ENCODE measurements at regions not wholly inside any gene's neighbourhood (a gene's known extent, or its start where the extent isn't known, plus 50 kb on each side); places are given as distances from the start of the nearest gene placed in this dataset.
"Not testable (repeated sequence)": the region's sequence is repeated elsewhere in the genome, so short reads cannot be mapped to it uniquely, and the experiment has no call there.

- DNase-seq (ENCODE audit: low read depth in 3 of 3, low spot score in 1 of 3) = no peak
These were observed 194.2 kb upstream of the HDAC4 start for GRCh38 chr2:239594772-239595608.

DNA sequence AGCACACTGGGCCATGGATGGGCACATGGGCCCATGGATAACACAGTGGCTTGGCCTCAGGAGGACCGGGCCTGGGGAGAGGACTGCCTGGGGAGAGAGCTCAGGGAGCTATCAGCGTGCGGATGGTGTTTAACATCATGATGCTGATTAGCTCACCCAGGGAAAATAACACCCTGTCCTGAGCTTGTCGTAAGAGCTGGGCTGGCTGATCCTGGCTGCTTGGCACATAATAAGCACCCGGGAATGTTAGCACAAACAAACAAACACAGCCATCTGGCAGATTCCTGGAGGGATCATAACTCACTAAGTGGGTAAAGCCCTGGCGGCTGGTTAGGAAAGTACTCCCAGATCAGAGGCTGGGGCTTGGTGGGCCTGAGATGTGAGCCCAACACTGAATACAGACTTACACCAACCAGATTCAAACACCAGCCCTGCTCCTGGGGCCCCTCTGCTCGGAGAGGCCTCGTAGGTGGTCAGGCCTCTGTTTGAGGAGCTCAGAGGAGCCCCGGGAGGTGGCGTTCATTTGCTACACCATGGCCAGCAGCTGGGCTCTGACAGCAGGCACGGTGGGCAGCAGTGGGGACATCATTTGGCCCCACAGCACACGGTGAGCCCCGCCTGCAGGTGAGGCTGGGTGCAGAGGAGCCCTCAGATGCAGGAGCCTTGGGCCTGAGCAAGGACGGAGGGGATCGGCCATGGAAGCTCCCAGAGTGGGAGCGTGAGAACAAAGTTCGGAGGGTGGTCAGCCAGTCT, 193.4 kb upstream of the HDAC4 start:
- DNase-seq (ENCODE audit: low read depth in 3 of 3, low spot score in 1 of 3) = no peak

GRCh38 chr2:239593455-239593854, 192.6 kb upstream of the HDAC4 start:
- no peak for DNase-seq (ENCODE audit: low read depth in 3 of 3, low spot score in 1 of 3)

DNA sequence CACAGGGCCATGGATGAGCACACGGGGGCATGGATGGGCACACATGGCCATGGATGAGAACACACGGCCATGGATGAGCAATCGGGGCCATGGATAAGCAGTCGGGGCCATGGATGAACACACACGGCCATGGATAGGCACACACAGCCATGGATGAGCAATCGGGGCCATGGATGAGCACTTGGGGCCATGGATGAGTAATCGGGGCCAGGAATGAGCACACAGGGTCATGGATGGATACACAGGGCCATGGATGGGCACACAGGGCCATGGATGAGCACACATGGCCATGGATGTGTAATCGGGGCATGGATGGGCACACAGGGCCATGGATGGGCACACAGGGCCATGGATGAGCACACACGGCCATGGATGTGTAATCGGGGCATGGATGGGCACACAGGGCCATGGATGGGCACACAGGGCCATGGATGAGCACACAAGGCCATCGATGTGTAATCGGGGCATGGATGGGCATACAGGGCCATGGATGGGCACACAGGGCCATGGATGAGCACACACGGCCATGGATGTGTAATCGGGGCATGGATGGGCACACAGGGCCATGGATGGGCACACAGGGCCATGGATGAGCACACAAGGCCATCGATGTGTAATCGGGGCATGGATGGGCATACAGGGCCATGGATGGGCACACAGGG, 191.9 kb upstream of the HDAC4 start:
- not testable (repeated sequence) for DNase-seq (ENCODE audit: low read depth in 3 of 3, low spot score in 1 of 3)

- no peak for DNase-seq (ENCODE audit: low read depth in 3 of 3, low spot score in 1 of 3)
These were observed 190.4 kb upstream of the HDAC4 start for GRCh38 chr2:239590995-239591915.

DNA sequence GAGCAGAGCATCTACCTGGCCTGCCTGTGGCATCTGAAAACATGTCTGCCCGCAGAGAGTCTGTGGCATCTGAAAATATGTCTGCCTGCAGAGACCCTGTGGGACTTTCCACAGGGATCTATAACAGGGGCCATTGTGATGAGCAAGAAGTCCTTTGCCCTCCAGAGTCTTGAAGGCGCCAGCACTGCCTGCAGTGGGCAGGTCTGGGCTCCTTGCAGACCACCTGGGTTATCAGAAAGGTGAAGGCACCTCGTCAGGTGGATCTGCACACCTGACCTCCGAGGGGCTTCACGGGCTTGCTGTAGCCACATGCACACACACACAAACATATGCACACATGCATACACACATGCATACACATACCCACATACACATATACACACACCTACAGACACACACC, 189.5 kb upstream of the HDAC4 start:
- no peak for DNase-seq (ENCODE audit: low read depth in 3 of 3, low spot score in 1 of 3)

- DNase-seq (ENCODE audit: low read depth in 3 of 3, low spot score in 1 of 3) = no peak
These were observed 189.0 kb upstream of the HDAC4 start for GRCh38 chr2:239589833-239590232.

- DNase-seq (ENCODE audit: low read depth in 3 of 3, low spot score in 1 of 3) = no peak
These were observed 188.5 kb upstream of the HDAC4 start for GRCh38 chr2:239589270-239589825.

DNA sequence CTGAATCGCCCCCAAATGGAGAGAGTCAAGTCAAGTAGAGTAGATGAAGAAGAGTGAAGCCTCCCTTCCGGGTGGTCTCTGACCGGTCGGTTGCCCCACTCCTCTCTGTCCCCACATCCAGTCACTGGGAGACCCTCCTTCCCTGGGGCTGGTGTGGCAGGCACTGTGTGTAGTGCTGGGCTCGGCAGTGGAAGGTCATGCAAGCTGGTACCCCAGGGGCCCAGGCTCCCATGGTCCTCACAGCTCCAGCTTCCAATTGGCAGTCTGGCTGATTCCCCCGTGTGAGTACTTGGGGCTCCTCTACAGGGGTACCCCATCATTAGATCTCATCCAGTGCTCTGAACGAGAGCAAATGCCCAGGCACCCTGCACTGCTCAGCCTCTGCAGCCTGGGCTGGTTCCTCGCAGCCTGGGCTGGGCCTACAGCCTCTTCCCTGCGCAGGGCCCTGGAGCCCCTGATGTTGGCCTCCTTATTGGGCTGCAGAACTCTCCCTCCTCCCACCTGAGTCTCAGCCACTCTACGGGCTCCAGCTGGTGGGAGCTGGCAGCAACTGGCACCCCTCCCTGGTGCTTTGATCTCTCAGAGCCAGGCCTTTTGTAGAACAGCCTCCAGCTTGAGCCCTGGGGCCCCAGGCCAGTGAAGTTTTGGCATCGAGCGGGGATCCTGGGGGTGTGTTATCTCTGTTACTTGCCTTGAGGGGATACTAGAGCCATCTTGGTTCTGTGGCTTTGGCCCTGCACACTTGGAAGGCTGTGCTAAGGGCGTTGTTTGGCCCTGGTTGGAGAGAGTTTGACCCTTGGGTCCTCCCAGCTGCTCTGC, 187.8 kb upstream of the HDAC4 start:
- DNase-seq (ENCODE audit: low read depth in 3 of 3, low spot score in 1 of 3) = no peak

DNA sequence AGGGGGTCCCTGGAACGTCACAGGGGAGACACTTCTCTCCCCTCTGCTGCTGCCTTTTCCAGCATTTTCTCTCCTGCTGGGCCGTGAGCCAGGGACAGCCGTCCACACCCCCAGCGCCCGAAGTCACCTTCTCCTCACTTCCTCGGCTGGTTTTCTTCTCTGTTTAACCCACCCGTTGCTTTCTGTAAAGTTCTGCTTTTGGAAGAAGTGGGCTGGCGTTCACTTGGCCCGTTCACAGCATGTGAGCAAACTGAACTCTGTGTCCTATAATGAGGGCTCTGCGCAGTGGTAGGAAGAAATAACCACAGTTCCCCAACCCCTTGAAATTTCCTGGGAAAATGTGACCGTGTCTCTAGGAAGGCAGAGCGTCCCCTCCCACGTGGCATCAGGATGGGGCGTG, 187.0 kb upstream of the HDAC4 start:
- DNase-seq (ENCODE audit: low read depth in 3 of 3, low spot score in 1 of 3) = no peak

GRCh38 chr2:239587311-239587731, 186.5 kb upstream of the HDAC4 start:
- DNase-seq (ENCODE audit: low read depth in 3 of 3, low spot score in 1 of 3) = no peak

- no peak for DNase-seq (ENCODE audit: low read depth in 3 of 3, low spot score in 1 of 3)
These were observed 186.0 kb upstream of the HDAC4 start for GRCh38 chr2:239586651-239587310.

DNA sequence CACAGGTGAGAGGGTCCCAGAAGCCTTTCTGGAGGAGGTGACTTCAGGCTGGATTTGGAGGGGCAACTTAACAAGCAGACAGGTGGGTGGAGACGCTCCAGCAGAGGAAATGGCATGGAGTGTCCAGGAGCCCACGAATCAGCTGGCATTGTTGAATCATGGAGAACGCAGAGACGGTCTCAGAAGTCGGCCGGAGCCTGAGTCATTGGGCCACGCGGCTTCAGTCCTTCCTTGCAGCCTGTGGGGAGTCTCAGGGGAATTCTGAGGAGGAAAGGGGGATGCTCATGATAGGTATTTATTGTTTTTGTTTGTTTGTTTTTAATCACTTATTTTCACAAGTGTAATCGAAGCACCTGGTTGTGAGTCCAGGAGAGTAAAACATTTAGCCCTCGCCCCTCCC, 184.6 kb upstream of the HDAC4 start:
- DNase-seq (ENCODE audit: low read depth in 3 of 3, low spot score in 1 of 3) = no peak

- DNase-seq (ENCODE audit: low read depth in 3 of 3, low spot score in 1 of 3) = no peak
These were observed 184.2 kb upstream of the HDAC4 start for GRCh38 chr2:239584986-239585385.

- DNase-seq (ENCODE audit: low read depth in 3 of 3, low spot score in 1 of 3) = no peak
These were observed 183.3 kb upstream of the HDAC4 start for GRCh38 chr2:239583879-239584859.

GRCh38 chr2:239583171-239583878, 182.5 kb upstream of the HDAC4 start:
- DNase-seq (ENCODE audit: low read depth in 3 of 3, low spot score in 1 of 3) = no peak

GRCh38 chr2:239582476-239582875, 181.7 kb upstream of the HDAC4 start:
- no peak for DNase-seq (ENCODE audit: low read depth in 3 of 3, low spot score in 1 of 3)
